GM18873 (cell line): ENCODE measurements at regions not wholly inside any gene's neighbourhood (a gene's known extent, or its start where the extent isn't known, plus 50 kb on each side); places are given as distances from the start of the nearest gene placed in this dataset.

Source experiments
- ATAC-seq: cut with Tn5 transposase; IDR thresholded peaks from one replicate; pipeline ENCODE4 v1.9.1; 2021; ENCODE audit warnings: mild to moderate bottlenecking, moderate library complexity, moderate number of reproducible peaks; ENCODE audit not compliant: unreplicated experiment, low FRiP score

- no peak for ATAC-seq
Observed at GRCh38 chr2:121955426-121955825, 200.0 kb downstream of the TSN start.

- no peak for ATAC-seq
Observed at GRCh38 chr2:121955872-121956271, 200.4 kb downstream of the TSN start.

- ATAC-seq = no peak
Observed at GRCh38 chr2:121960251-121960650, 204.8 kb downstream of the TSN start.

GRCh38 chr2:121961761-121962160, 206.3 kb downstream of the TSN start:
- ATAC-seq = no peak

GRCh38 chr2:121965661-121966060, 210.2 kb downstream of the TSN start:
- no peak for ATAC-seq

- no peak for ATAC-seq
Observed at GRCh38 chr2:121966663-121967062, 211.2 kb downstream of the TSN start.

- no peak for ATAC-seq
Observed at GRCh38 chr2:121969166-121969565, 213.7 kb downstream of the TSN start.

GRCh38 chr2:121969766-121970639, 214.6 kb downstream of the TSN start:
- ATAC-seq = no peak

GRCh38 chr2:121972203-121972602, 216.8 kb downstream of the TSN start:
- no peak for ATAC-seq

- ATAC-seq = peak; percentile 96
Observed at GRCh38 chr2:121974897-121975661, 219.6 kb downstream of the TSN start.

- no peak for ATAC-seq
Observed at GRCh38 chr2:121976926-121977325, 221.5 kb downstream of the TSN start.

- ATAC-seq = no peak
Observed at GRCh38 chr2:121977326-121977725, 221.9 kb downstream of the TSN start.

- no peak for ATAC-seq
Observed at GRCh38 chr2:121992700-121993099, 237.2 kb downstream of the TSN start.

- no peak for ATAC-seq
Observed at GRCh38 chr2:121993682-121994081, 238.2 kb downstream of the TSN start.

GRCh38 chr2:121994238-121995206, 239.1 kb downstream of the TSN start:
- ATAC-seq = no peak

GRCh38 chr2:121998751-121999150, 243.3 kb downstream of the TSN start:
- ATAC-seq = no peak

GRCh38 chr2:121999264-121999663, 243.8 kb downstream of the TSN start:
- ATAC-seq = no peak

GRCh38 chr2:122000556-122001340, 245.3 kb downstream of the TSN start:
- ATAC-seq = no peak

- ATAC-seq = no peak
Observed at GRCh38 chr2:122001441-122001874, 246.0 kb downstream of the TSN start.
